ENCODE measurements at regions not wholly inside any gene's neighbourhood (a gene's known extent, or its start where the extent isn't known, plus 50 kb on each side); places are given as distances from the start of the nearest gene placed in this dataset.

DNA sequence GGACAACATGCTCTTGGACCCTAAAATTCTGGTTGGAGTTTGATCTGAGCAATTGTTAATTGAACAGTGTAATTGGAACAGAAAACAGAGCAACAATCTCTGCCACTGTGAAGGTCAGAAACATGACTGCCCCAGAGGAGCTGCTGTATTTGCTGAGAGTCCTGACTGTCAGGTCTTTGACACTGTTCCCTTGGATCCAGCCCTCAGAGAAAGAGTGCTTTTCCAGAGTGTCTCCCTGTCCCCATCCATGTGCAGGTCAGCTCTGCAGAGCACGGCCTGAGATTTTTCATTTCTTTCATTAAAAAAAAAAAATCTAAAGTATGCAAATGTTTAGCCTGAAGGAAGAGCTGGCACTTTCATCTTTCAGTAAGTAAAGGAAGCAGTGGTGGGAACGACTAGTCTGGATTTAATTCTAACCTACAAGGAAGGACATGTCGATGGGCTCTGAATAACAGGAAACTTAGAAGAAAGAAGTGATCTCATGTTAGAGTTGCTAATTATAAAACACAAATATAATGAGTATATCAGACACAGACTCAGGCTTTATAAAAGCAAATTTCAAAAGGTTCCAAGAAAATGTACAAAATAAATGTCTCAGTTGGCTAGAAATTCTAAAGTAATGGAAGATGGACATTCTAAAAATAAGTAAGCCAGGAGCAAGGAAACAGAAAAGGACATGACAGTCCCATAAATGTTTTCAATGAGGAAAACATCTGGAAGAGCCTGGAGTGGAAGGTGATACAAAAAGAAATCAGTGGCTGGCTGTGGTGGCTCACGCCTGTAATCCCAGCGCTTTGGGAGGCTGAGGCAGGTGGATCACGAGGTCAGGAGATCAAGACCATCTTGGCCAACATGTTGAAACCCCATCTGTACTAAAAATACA lies 876.5 kb downstream of the EPHA4 start:
- TF ChIP-seq, protein P1, sequence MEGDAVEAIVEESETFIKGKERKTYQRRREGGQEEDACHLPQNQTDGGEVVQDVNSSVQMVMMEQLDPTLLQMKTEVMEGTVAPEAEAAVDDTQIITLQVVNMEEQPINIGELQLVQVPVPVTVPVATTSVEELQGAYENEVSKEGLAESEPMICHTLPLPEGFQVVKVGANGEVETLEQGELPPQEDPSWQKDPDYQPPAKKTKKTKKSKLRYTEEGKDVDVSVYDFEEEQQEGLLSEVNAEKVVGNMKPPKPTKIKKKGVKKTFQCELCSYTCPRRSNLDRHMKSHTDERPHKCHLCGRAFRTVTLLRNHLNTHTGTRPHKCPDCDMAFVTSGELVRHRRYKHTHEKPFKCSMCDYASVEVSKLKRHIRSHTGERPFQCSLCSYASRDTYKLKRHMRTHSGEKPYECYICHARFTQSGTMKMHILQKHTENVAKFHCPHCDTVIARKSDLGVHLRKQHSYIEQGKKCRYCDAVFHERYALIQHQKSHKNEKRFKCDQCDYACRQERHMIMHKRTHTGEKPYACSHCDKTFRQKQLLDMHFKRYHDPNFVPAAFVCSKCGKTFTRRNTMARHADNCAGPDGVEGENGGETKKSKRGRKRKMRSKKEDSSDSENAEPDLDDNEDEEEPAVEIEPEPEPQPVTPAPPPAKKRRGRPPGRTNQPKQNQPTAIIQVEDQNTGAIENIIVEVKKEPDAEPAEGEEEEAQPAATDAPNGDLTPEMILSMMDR (IDR thresholded peaks at IDR 0.05; ENCODE audit: low read length), result no peak
- no peak for TF ChIP-seq EZH2 (IDR thresholded peaks at IDR 0.05; ENCODE audit: borderline replicate concordance, low read length)
- no peak overlapping the region for H2AFZ ChIP-seq (ENCODE audit: low read length)
- no peaks in the 10 kb centered on the region for H3K9me2 ChIP-seq (ENCODE audit: low read depth, low read length)
- H3K27ac ChIP-seq (ENCODE audit: low read depth, low read length, poor library complexity, severe bottlenecking), result no peak overlapping the region
- H3K36me3 ChIP-seq (ENCODE audit: insufficient read depth, low read length), result no peaks in the 10 kb centered on the region
- no peaks in the 10 kb centered on the region for H3K79me2 ChIP-seq (ENCODE audit: insufficient read depth, low read length)
- no peak overlapping the region for H3K9ac ChIP-seq (ENCODE audit: low read length)
- no peak overlapping the region for H3K4me2 ChIP-seq (ENCODE audit: low read length)
- H4K20me1 ChIP-seq (ENCODE audit: insufficient read depth, low read length), result no peaks in the 10 kb centered on the region
- H3K4me1 ChIP-seq (ENCODE audit: insufficient read depth, low read length, severe bottlenecking), result no peaks in the 10 kb centered on the region
- no peaks in the 10 kb centered on the region for H3K9me3 ChIP-seq (ENCODE audit: low read length)
- H3K4me3 ChIP-seq (ENCODE audit: low read depth, low read length, poor library complexity, severe bottlenecking), result no peak overlapping the region
- H3K27me3 ChIP-seq (ENCODE audit: insufficient read depth, low read length), result no peaks in the 10 kb centered on the region
- no peaks in the 10 kb centered on the region for H3F3A ChIP-seq (ENCODE audit: insufficient read depth, low read length)

DNA sequence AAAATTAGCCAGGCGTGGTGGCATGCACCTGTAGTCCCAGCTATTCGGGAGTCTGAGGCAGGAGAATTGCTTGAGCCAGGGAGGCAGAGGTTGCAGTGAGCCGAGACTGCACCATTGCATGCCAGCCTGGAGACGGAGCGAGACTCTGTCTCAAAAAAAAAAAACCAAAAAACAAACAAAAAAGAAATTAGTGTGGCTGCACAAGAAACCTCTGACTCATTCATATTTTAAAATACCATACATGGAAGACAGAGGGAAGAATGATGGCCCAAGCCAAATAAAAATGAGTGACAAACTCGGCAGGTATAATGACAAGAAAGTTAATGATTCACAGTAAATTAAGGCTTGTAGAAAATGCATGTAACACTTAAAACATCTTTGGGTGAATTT lies 875.8 kb downstream of the EPHA4 start:
- Histone ChIP-seq H3K4me3 (ENCODE audit: low read depth, low read length, poor library complexity, severe bottlenecking) (no peak overlapping the region), H3K27me3 (ENCODE audit: insufficient read depth, low read length) (no peaks in the 10 kb centered on the region), H3K9me3 (ENCODE audit: low read length) (no peaks in the 10 kb centered on the region), H3K9ac (ENCODE audit: low read length) (no peak overlapping the region), H3K79me2 (ENCODE audit: insufficient read depth, low read length) (no peaks in the 10 kb centered on the region), H3K4me2 (ENCODE audit: low read length) (no peak overlapping the region), H3K9me2 (ENCODE audit: low read depth, low read length) (no peaks in the 10 kb centered on the region), H3F3A (ENCODE audit: insufficient read depth, low read length) (no peaks in the 10 kb centered on the region), H3K4me1 (ENCODE audit: insufficient read depth, low read length, severe bottlenecking) (no peaks in the 10 kb centered on the region), H3K36me3 (ENCODE audit: insufficient read depth, low read length) (no peaks in the 10 kb centered on the region), H2AFZ (ENCODE audit: low read length) (no peak overlapping the region), H4K20me1 (ENCODE audit: insufficient read depth, low read length) (no peaks in the 10 kb centered on the region), H3K27ac (ENCODE audit: low read depth, low read length, poor library complexity, severe bottlenecking) (no peak overlapping the region)
- TF ChIP-seq, protein P1 (IDR thresholded peaks at IDR 0.05; ENCODE audit: low read length), result no peak
- no peak for TF ChIP-seq EZH2 (IDR thresholded peaks at IDR 0.05; ENCODE audit: borderline replicate concordance, low read length)

DNA sequence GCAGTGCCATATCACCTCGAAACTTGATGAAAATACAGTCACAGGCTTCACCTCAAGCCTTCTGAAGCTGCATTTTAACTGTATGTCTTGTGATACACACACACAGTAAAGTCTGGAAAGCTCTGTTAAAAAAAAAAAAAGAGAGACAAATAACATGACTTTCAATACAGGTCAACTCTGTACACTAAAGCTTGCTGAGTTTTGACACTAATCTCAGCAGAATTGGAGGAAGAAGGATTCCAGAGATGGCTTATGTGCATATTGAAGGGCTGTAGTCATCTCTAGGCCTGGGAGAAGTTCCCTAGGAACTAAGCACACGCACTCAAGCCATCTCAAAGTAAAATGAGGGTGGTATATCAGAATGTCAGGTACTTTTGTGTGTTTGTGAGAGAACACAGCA lies 875.1 kb downstream of the EPHA4 start:
- TF ChIP-seq, protein P1 (IDR thresholded peaks at IDR 0.05; ENCODE audit: low read length), result no peak
- TF ChIP-seq EZH2 (IDR thresholded peaks at IDR 0.05; ENCODE audit: borderline replicate concordance, low read length), result no peak
- H2AFZ ChIP-seq (ENCODE audit: low read length), result no peak overlapping the region
- no peaks in the 10 kb centered on the region for H3K4me1 ChIP-seq (ENCODE audit: insufficient read depth, low read length, severe bottlenecking)
- H4K20me1 ChIP-seq (ENCODE audit: insufficient read depth, low read length), result no peaks in the 10 kb centered on the region
- no peaks in the 10 kb centered on the region for H3F3A ChIP-seq (ENCODE audit: insufficient read depth, low read length)
- no peaks in the 10 kb centered on the region for H3K79me2 ChIP-seq (ENCODE audit: insufficient read depth, low read length)
- H3K9ac ChIP-seq (ENCODE audit: low read length), result no peak overlapping the region
- no peak overlapping the region for H3K4me2 ChIP-seq (ENCODE audit: low read length)
- no peak overlapping the region for H3K4me3 ChIP-seq (ENCODE audit: low read depth, low read length, poor library complexity, severe bottlenecking)
- no peaks in the 10 kb centered on the region for H3K9me3 ChIP-seq (ENCODE audit: low read length)
- H3K9me2 ChIP-seq (ENCODE audit: low read depth, low read length), result no peaks in the 10 kb centered on the region
- H3K27me3 ChIP-seq (ENCODE audit: insufficient read depth, low read length), result no peaks in the 10 kb centered on the region
- no peaks in the 10 kb centered on the region for H3K36me3 ChIP-seq (ENCODE audit: insufficient read depth, low read length)
- no peak overlapping the region for H3K27ac ChIP-seq (ENCODE audit: low read depth, low read length, poor library complexity, severe bottlenecking)

Measured in OCI-LY1 (cell line).